ENCODE measurements at regions not wholly inside any gene's neighbourhood (a gene's known extent, or its start where the extent isn't known, plus 50 kb on each side); places are given as distances from the start of the nearest gene placed in this dataset.

DNA sequence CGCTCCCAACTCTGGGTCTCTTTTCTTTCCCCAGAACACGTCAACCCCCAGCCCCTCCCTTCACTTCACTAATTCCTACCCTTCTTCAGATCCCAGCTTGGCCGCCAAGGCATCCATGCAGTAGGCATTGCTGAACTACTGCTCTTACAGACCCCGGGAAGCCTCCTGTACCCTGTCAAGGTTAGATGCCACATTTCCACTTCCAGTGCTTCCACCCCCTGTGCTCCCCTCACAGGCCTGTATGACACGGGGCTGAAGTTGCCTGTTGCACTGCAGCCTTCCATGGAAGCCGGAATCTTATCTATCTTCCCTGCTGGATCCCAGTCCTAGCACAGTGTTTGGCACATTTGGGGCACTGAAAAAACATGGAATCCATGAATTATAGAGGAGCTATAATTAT lies 99.0 kb upstream of the SOD1 start:
- Histone ChIP-seq H3K27me3 (ENCODE audit: control insufficient read depth, insufficient read depth, low read length, poor library complexity, severe bottlenecking) (peaks cover 12% of the 10 kb centered on the region), H3K27ac (ENCODE audit: low read depth, low read length) (no peak overlapping the region), H3K4me1 (ENCODE audit: control insufficient read depth, insufficient read depth, low read length) (peaks cover 14% of the 10 kb centered on the region), H3K9me3 (ENCODE audit: control insufficient read depth, low read length) (no peaks in the 10 kb centered on the region), H3K9ac (ENCODE audit: extremely low read depth, low read length, poor library complexity, severe bottlenecking) (no peak overlapping the region), H3K36me3 (ENCODE audit: control insufficient read depth, insufficient read depth, low read length) (no peaks in the 10 kb centered on the region), H3K4me3 (ENCODE audit: low read length) (peak overlapping the region; percentile 83)
- TF ChIP-seq, protein P1, sequence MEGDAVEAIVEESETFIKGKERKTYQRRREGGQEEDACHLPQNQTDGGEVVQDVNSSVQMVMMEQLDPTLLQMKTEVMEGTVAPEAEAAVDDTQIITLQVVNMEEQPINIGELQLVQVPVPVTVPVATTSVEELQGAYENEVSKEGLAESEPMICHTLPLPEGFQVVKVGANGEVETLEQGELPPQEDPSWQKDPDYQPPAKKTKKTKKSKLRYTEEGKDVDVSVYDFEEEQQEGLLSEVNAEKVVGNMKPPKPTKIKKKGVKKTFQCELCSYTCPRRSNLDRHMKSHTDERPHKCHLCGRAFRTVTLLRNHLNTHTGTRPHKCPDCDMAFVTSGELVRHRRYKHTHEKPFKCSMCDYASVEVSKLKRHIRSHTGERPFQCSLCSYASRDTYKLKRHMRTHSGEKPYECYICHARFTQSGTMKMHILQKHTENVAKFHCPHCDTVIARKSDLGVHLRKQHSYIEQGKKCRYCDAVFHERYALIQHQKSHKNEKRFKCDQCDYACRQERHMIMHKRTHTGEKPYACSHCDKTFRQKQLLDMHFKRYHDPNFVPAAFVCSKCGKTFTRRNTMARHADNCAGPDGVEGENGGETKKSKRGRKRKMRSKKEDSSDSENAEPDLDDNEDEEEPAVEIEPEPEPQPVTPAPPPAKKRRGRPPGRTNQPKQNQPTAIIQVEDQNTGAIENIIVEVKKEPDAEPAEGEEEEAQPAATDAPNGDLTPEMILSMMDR (conservative IDR thresholded peaks at IDR 0.05), result no peak
- Mint-ChIP-seq H3K4me3 (peak overlapping the region; percentile 78), H3K36me3 (ENCODE audit: low read depth) (peaks cover 2% of the 10 kb centered on the region), H3K4me1 (peaks cover 30% of the 10 kb centered on the region), H3K27ac (peak overlapping the region; percentile 86), H3K9me3 (no peaks in the 10 kb centered on the region), H3K27me3 (ENCODE audit: insufficient read depth) (peaks cover 13% of the 10 kb centered on the region)
- 95 to 97% methylated on average over 5 to 6 of the region's 6 CpGs for WGBS, 2 experiments (ENCODE audit: insufficient coverage in 1 of 2, insufficient read length in 1 of 2)
- DNase-seq, result no peak

DNA sequence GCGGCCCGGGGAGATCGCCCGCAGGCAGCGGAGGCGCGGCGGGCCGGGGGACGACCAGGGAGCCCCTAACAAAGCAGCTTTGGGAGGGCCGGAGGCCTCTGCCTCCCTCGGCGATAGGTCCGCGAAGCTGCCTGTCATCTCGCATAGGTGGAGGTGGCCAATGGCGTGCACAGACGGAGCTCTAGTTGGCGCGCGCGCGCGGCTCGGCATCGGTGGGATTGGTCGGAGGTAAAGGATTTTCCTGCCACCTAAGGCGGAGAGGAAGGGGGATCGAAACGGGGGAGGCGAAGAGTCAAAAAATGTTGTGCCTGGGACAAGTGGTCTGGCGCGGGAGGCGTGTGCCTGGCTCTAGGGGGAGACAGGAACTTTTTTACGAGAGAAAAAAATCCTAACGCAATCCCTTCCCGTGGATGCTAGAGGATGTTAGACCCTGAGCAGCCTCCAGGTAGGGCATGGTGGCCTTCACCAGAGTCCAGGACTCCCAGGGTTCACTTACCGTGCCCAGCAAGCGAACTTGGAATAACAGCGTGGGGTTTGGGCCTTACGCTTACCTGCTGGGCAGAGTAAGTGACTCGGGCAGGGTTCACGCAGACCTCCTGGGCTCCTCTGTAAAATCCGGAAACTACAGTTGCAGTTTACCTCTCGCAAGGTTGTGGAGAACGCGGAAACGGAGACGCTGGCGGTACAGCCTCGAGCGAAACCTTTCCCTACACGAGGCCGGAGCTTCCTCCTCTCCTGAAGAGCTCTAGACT lies 99.9 kb upstream of the SOD1 start:
- H3K27me3 ChIP-seq (ENCODE audit: control insufficient read depth, insufficient read depth, low read length, poor library complexity, severe bottlenecking), result peaks cover 12% of the 10 kb centered on the region
- peak overlapping the region; percentile 32 for H3K9ac ChIP-seq (ENCODE audit: extremely low read depth, low read length, poor library complexity, severe bottlenecking)
- H3K4me1 ChIP-seq (ENCODE audit: control insufficient read depth, insufficient read depth, low read length), result peaks cover 22% of the 10 kb centered on the region
- peak overlapping the region; percentile 83 for H3K4me3 ChIP-seq (ENCODE audit: low read length)
- H3K9me3 Mint-ChIP-seq, result no peaks in the 10 kb centered on the region
- H3K27ac Mint-ChIP-seq, result peak overlapping the region; percentile 86
- peak; percentile 100 for DNase-seq
- peak overlapping the region; percentile 78 for H3K4me3 Mint-ChIP-seq
- peaks cover 2% of the 10 kb centered on the region for H3K36me3 Mint-ChIP-seq (ENCODE audit: low read depth)
- no peaks in the 10 kb centered on the region for H3K36me3 ChIP-seq (ENCODE audit: control insufficient read depth, insufficient read depth, low read length)
- H3K9me3 ChIP-seq (ENCODE audit: control insufficient read depth, low read length), result no peaks in the 10 kb centered on the region
- peaks cover 16% of the 10 kb centered on the region for H3K27me3 Mint-ChIP-seq (ENCODE audit: insufficient read depth)
- peaks cover 39% of the 10 kb centered on the region for H3K4me1 Mint-ChIP-seq
- TF ChIP-seq, protein P1 (conservative IDR thresholded peaks at IDR 0.05), result peak; percentile 37
- peak overlapping the region; percentile 97 for H3K27ac ChIP-seq (ENCODE audit: low read depth, low read length)
- 4 to 6% methylated on average over 31 to 54 of the region's 54 CpGs for WGBS, 2 experiments (ENCODE audit: insufficient coverage in 1 of 2, insufficient read length in 1 of 2)

DNA sequence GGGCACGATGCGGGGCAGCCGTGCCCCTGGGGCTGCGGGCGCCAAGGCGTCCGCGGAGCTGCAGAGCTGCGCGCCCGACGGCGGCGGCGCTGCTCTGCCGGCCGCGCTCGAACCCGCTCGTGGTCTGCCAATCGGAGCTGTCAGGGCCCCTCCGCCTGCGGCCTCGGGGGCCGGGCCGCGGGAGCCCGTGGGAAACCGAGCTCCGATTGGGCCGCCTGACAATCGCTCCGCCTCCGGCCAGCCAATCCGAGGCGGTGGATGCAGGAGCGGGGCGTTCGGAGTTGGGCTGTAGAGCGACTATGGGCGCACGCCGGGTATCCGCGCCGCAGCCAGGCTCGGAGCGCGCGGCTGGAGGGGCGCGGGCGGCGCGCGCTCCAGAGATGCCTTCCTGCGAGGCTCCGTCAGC lies 100.5 kb upstream of the SOD1 start:
- Histone ChIP-seq H3K4me1 (ENCODE audit: control insufficient read depth, insufficient read depth, low read length) (peaks cover 28% of the 10 kb centered on the region), H3K9me3 (ENCODE audit: control insufficient read depth, low read length) (no peaks in the 10 kb centered on the region), H3K9ac (ENCODE audit: extremely low read depth, low read length, poor library complexity, severe bottlenecking) (peak overlapping the region; percentile 32), H3K27ac (ENCODE audit: low read depth, low read length) (peak overlapping the region; percentile 97), H3K4me3 (ENCODE audit: low read length) (peak overlapping the region; percentile 83), H3K27me3 (ENCODE audit: control insufficient read depth, insufficient read depth, low read length, poor library complexity, severe bottlenecking) (peaks cover 12% of the 10 kb centered on the region), H3K36me3 (ENCODE audit: control insufficient read depth, insufficient read depth, low read length) (no peaks in the 10 kb centered on the region)
- Mint-ChIP-seq H3K9me3 (no peaks in the 10 kb centered on the region), H3K27me3 (ENCODE audit: insufficient read depth) (peaks cover 18% of the 10 kb centered on the region), H3K36me3 (ENCODE audit: low read depth) (peaks cover 2% of the 10 kb centered on the region), H3K4me1 (peaks cover 45% of the 10 kb centered on the region), H3K4me3 (peak overlapping the region; percentile 78), H3K27ac (no peak overlapping the region)
- peak; percentile 98 for DNase-seq
- TF ChIP-seq, protein P1 (conservative IDR thresholded peaks at IDR 0.05), result peak; percentile 66
- 0% methylated on average over 22 to 59 of the region's 59 CpGs for WGBS, 2 experiments (ENCODE audit: insufficient coverage in 1 of 2, insufficient read length in 1 of 2)

Data from endodermal cell (in vitro differentiated cells).